HepG2 (cell line): ENCODE measurements at regions not wholly inside any gene's neighbourhood (a gene's known extent, or its start where the extent isn't known, plus 50 kb on each side); places are given as distances from the start of the nearest gene placed in this dataset.

ENCODE experiments used
- CHD4 ChIP-seq: fragments of 200-600 bp; sonication (generic); IDR thresholded peaks from 2 replicates; pipeline ENCODE4 v1.7.0; 2017; ENCODE audit warnings: mild to moderate bottlenecking, low read length, borderline replicate concordance
- FOXK1 ChIP-seq: sonication (generic); formaldehyde crosslinking; IDR thresholded peaks from 2 replicates; pipeline ENCODE4 v1.4.0; 2020; ENCODE audit warnings: low read depth, missing genetic modification reagents, borderline replicate concordance
- GFI1 ChIP-seq: sonication (generic); formaldehyde crosslinking; IDR thresholded peaks from 2 replicates; pipeline ENCODE4 v1.5.0; 2020; ENCODE audit warnings: missing genetic modification reagents, mild to moderate bottlenecking, borderline replicate concordance
- GLI4 ChIP-seq: sonication (generic); formaldehyde crosslinking; IDR thresholded peaks from 2 replicates; pipeline ENCODE4 v1.5.1; 2020; ENCODE audit warnings: missing genetic modification reagents, mild to moderate bottlenecking, moderate library complexity, borderline replicate concordance
- HNRNPK ChIP-seq: fragments of 200-400 bp; formaldehyde crosslinking; IDR thresholded peaks from 2 replicates; pipeline ENCODE4 v1.6.1; 2018; ENCODE audit warnings: low read length, low read depth, moderate library complexity, mild to moderate bottlenecking; ENCODE audit not compliant: poor library complexity, severe bottlenecking
- MAX ChIP-seq: IDR thresholded peaks from 2 replicates; pipeline ENCODE4 v1.6.1; 2012; ENCODE audit warnings: inconsistent platforms
- NFYB ChIP-seq: sonication (generic); formaldehyde crosslinking; IDR thresholded peaks from 2 replicates; pipeline ENCODE4 v1.4.0; 2020; ENCODE audit warnings: missing genetic modification reagents
- NR2F6 ChIP-seq, 2 experiments: IDR thresholded peaks; 2 replicates each; pipeline ENCODE4 v1.6.1; 2016; ENCODE audit warnings: antibody characterized with exemption in 1 of 2, mild to moderate bottlenecking in 1 of 2
- PHF21A ChIP-seq: sonication (generic); formaldehyde crosslinking; IDR thresholded peaks from 2 replicates; pipeline ENCODE4 v1.5.0; 2020; ENCODE audit warnings: mild to moderate bottlenecking, missing genetic modification reagents
- SCMH1 ChIP-seq: sonication (generic); formaldehyde crosslinking; IDR thresholded peaks from 2 replicates; pipeline ENCODE4 v1.9.0; 2021; ENCODE audit warnings: missing genetic modification reagents, mild to moderate bottlenecking, borderline replicate concordance
- SP4 ChIP-seq: sonication (generic); formaldehyde crosslinking; IDR thresholded peaks from 2 replicates; pipeline ENCODE4 v1.8.1; 2023; ENCODE audit warnings: mild to moderate bottlenecking, missing genetic modification reagents
- TRIM22 ChIP-seq: fragments of 450-650 bp; IDR thresholded peaks from 2 replicates; pipeline ENCODE4 v1.6.1; 2017
- ZBTB2 ChIP-seq: sonication (generic); formaldehyde crosslinking; IDR thresholded peaks from 2 replicates; pipeline ENCODE4 v1.8.0; 2022; ENCODE audit warnings: low read depth, missing genetic modification reagents
- ZNF550 ChIP-seq: sonication (generic); formaldehyde crosslinking; IDR thresholded peaks from 2 replicates; pipeline ENCODE4 v1.4.0; 2020; ENCODE audit warnings: mild to moderate bottlenecking, missing genetic modification reagents, borderline replicate concordance
- ZNF615 ChIP-seq: sonication (generic); formaldehyde crosslinking; IDR thresholded peaks from 2 replicates; pipeline ENCODE4 v1.5.0; 2020; ENCODE audit warnings: mild to moderate bottlenecking, missing genetic modification reagents, borderline replicate concordance
- ZNF749 ChIP-seq: sonication (generic); formaldehyde crosslinking; IDR thresholded peaks from 2 replicates; pipeline ENCODE4 v1.8.0; 2022; ENCODE audit warnings: mild to moderate bottlenecking, missing genetic modification reagents, moderate library complexity, borderline replicate concordance
- TF ChIP-seq, protein P1 (sequence below): sonication (generic); formaldehyde crosslinking; IDR thresholded peaks from 2 replicates; pipeline ENCODE4 v1.5.0; 2020; ENCODE audit warnings: mild to moderate bottlenecking, missing genetic modification reagents, moderate library complexity
- TF ChIP-seq, protein P2 (sequence below): sonication (generic); formaldehyde crosslinking; IDR thresholded peaks from 2 replicates; pipeline ENCODE4 v1.8.1; 2023; ENCODE audit warnings: mild to moderate bottlenecking, missing genetic modification reagents
- TF ChIP-seq, protein P3 (sequence below): sonication (generic); formaldehyde crosslinking; IDR thresholded peaks from 2 replicates; pipeline ENCODE4 v1.4.0; 2020; ENCODE audit warnings: missing genetic modification reagents, borderline replicate concordance

GRCh38 chr20:12925210-12925755 lies 83.5 kb upstream of the SPTLC3 start (continued):
- TF ChIP-seq NFYB (CRISPR knock-in tag) (no peak), CHD4 (no peak), ZBTB2 (CRISPR knock-in tag) (no peak), ZNF749 (CRISPR knock-in tag) (no peak), NR2F6 (IDR thresholded peaks at IDR 0.05) (0 out of 2 replicates have a peak, but pooled peaks have one; percentile 11), NR2F6 (CRISPR knock-in tag; IDR thresholded peaks at IDR 0.05) (peak; percentile 46; the same call in 1 of the 2 replicates), FOXK1 (CRISPR knock-in tag) (peak; percentile 39; the same call in 1 of the 2 replicates), PHF21A (CRISPR knock-in tag) (no peak), GLI4 (CRISPR knock-in tag) (no peak; the same call in 1 of the 2 replicates), ZNF550 (no peak), SCMH1 (CRISPR knock-in tag) (no peak), HNRNPK (no peak), TRIM22 (no peak), GFI1 (CRISPR knock-in tag) (no peak), ZNF615 (CRISPR knock-in tag) (no peak), SP4 (no peak), MAX (no peak)
- TF ChIP-seq, protein P1, sequence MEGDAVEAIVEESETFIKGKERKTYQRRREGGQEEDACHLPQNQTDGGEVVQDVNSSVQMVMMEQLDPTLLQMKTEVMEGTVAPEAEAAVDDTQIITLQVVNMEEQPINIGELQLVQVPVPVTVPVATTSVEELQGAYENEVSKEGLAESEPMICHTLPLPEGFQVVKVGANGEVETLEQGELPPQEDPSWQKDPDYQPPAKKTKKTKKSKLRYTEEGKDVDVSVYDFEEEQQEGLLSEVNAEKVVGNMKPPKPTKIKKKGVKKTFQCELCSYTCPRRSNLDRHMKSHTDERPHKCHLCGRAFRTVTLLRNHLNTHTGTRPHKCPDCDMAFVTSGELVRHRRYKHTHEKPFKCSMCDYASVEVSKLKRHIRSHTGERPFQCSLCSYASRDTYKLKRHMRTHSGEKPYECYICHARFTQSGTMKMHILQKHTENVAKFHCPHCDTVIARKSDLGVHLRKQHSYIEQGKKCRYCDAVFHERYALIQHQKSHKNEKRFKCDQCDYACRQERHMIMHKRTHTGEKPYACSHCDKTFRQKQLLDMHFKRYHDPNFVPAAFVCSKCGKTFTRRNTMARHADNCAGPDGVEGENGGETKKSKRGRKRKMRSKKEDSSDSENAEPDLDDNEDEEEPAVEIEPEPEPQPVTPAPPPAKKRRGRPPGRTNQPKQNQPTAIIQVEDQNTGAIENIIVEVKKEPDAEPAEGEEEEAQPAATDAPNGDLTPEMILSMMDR (CRISPR knock-in tag), result peak; percentile 99
- TF ChIP-seq, protein P2, sequence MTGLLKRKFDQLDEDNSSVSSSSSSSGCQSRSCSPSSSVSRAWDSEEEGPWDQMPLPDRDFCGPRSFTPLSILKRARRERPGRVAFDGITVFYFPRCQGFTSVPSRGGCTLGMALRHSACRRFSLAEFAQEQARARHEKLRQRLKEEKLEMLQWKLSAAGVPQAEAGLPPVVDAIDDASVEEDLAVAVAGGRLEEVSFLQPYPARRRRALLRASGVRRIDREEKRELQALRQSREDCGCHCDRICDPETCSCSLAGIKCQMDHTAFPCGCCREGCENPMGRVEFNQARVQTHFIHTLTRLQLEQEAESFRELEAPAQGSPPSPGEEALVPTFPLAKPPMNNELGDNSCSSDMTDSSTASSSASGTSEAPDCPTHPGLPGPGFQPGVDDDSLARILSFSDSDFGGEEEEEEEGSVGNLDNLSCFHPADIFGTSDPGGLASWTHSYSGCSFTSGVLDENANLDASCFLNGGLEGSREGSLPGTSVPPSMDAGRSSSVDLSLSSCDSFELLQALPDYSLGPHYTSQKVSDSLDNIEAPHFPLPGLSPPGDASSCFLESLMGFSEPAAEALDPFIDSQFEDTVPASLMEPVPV (CRISPR knock-in tag), result no peak
- TF ChIP-seq, protein P3, sequence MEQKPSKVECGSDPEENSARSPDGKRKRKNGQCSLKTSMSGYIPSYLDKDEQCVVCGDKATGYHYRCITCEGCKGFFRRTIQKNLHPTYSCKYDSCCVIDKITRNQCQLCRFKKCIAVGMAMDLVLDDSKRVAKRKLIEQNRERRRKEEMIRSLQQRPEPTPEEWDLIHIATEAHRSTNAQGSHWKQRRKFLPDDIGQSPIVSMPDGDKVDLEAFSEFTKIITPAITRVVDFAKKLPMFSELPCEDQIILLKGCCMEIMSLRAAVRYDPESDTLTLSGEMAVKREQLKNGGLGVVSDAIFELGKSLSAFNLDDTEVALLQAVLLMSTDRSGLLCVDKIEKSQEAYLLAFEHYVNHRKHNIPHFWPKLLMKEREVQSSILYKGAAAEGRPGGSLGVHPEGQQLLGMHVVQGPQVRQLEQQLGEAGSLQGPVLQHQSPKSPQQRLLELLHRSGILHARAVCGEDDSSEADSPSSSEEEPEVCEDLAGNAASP, result peak; percentile 65; the same call in 1 of the 2 replicates
